ENCODE measurements at regions not wholly inside any gene's neighbourhood (a gene's known extent, or its start where the extent isn't known, plus 50 kb on each side); places are given as distances from the start of the nearest gene placed in this dataset.
"Not testable (repeated sequence)": the region's sequence is repeated elsewhere in the genome, so short reads cannot be mapped to it uniquely, and the experiment has no call there.

DNA sequence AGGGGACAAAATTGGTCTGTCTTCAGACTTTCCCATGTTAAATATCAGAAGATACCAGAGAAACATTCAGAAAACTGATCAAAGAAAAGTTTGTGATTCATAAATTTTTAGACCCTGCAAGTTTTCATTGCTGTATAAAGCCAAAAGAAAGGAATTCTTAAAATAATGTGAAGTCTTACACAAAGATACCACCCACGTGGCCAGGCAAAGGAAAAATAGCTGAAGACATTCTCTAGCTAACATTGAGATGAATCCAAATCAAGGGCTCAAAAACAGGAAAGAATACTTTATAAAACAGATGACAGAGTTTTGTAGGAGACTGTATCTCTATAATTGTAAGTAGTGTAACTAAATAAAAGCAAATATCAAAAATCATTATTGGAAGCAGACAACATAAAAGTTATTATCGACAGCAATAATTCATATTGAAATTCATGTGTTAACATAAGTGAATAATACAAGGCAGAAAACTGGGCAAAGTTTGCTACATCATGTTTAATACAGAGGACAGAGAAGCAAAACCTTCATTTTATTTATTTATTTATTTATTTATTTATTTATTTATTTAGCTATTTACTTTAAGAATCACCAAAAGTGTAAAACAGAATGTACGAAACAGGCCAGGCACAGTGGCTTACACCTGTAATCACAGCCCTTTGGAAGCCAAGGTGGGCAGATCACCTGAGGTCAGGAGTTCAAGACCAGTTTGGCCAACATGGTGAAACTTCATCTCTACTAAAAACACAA is 204.6 kb upstream of the SLIT2 start:
- no peak for DNase-seq

DNA sequence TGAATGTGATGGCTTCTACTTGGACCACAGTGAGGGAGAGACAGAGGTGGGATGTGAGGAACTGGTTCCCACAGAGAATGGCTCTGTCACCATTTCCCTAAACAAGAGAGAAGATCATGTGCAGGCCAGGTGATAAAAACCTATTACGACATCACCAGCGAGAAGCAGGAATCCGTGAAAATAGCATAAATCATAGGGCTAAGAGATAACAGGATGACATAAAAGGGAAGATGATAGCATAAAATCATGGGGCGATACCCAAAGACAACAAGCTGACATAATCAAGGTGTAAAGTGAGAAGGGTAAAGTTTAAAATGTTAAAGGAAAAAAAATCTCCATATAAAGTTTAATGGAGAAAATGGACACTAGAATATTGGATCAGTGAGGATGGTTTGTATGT is 205.5 kb upstream of the SLIT2 start:
- no peak for DNase-seq

DNA sequence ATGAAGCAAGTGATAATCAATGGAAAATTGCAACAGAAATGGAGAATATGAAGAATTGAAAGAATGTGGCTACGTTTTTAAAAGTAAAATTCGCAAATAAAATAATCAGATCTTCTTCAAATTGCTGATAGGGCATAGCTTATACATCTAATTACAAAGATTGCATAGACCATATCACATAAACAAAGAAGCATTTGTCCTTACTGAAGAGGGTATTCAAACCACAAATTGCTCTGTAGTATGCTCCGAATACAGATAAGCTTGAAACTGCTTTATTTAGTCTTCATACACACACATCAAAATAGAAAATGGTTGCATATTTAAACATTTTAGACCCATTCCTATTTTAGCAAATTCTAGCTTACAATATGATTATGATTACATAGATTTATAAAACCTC is 206.7 kb upstream of the SLIT2 start:
- DNase-seq: no peak

DNA sequence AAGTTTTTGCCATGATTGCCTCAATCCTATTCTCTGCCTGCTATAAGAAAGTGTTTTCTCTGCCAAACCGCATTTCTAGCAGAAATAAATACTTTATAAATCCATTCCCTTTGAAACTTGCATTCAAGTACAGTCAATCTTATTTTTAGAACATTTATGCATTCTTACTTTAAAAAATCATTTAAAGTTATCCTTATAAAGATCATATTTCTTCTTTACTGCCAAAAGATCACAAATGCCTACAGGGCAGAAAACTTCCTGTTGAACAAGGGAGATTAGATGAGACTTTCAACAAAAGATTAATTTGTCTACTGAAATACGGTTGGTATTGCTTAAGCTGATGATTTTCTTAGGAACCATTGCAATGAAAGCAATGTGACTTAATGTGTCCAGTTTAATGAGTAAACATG is 207.2 kb upstream of the SLIT2 start:
- DNase-seq: no peak

DNA sequence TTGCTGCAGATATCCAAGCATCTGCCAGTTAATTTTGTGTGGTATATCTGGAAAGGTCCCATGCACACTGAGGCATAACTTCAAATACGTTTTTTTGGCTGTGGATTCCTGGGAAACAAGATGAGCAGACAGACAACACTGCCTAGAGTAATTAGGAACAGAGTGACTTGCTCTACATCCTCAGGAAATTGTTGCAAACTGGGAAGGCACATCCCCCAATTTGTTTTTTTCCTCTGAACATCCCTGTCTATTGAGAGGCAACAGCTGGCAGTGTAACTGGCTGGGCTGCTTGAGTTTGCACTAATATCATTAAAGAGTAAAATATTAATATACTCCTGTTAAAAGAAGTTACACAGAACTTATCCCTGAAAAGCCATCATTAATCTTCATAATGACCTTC is 207.7 kb upstream of the SLIT2 start:
- DNase-seq: no peak

DNA sequence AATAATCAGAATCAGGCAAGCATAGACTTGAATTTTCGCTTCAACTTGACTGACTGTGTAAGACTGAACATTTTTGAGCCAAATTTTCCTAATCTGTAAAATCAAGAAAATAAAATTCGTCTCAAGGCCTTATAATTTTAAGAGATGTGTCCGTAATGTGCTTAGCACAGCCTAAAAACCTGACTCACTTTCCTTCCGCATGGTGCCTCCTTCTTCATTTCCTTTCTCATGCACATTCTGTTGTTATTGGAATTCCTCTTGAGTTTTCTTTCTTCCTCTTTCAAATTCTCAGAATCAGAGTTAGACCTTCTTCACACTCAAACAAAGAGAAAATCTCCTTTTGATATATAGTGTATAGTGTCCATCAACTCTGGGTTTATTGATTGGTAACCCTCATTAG is 208.9 kb upstream of the SLIT2 start:
- DNase-seq: no peak

DNA sequence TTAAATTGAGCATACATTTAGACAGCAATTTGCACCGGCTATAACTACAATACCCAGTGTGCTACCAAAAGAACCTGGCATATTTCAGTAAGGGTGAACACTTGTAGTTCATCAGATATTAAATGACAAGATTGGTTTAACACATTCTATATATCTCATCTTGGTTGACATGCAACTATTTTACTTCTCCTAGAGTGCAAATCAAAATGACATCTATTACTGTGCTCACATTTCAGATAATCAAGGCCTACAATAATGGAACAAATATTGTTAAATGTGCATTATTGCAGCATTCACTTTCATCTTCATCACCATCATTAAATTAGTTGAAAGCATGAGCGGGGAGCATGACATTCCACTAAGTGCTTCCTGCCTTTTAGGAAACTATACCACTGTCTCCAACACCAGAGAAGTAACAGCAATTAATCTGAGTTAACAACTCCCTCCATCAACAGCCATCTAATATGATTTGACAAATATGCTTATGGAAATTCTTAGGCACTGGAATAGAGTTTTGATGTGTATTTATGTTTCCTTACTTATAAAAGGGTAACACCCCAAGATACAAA is 209.8 kb upstream of the SLIT2 start:
- no peak for DNase-seq

DNA sequence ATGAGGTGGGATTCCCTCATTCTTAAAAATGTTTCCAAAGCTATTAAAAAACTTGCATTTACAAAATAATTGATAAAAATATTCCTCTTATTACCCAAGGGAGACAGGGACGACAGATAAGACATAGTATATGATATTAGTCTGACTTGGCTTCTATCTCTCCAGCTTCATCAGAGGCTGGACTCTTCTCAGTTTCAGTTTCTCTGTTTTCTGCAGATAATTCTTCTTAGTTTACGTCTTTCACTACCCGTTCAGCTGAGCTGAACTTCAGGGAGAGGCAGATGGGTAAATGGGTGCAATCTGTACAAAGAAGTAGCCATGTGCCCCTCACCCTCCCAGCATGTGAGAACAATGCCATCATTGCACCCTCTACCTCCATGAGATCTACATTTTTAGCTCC is 214.0 kb upstream of the SLIT2 start:
- no peak for DNase-seq

DNA sequence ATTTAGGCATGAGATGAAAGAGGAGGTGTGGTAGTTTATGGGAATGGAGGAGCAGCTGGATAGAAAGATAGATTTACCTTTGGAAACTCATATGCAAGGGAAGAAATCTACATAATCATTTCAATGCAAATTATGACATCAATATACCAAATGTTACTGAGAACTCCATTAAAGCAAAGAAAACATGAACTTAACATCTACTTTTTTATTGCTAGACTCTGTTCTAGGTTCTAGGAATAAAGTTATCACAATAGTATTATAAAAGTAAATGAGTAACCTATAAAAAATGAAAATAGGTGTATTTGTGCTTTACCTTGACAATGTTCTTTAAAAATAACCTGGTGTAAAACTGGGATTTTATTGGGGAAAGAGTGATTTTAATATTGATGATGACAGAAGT is 221.6 kb upstream of the SLIT2 start:
- DNase-seq: no peak

DNA sequence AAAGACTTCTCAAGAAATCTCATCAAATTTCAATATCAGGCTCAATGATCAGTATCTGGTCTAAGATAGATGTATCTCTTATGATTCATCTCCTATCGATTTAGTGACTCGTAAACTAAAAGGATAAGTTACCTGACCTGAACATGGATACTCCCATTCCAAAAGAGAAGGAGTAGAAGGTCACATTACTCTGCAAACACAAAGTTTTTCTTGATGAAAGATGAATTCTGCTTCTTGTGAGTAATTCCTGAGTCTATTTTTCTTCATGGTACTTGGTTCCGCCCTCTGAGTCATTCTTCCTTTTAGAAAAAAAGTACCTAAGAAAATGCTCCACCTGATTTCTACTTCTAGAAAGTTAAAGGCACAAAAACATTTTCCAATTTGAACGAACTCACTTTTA is 223.1 kb upstream of the SLIT2 start:
- no peak for DNase-seq

DNA sequence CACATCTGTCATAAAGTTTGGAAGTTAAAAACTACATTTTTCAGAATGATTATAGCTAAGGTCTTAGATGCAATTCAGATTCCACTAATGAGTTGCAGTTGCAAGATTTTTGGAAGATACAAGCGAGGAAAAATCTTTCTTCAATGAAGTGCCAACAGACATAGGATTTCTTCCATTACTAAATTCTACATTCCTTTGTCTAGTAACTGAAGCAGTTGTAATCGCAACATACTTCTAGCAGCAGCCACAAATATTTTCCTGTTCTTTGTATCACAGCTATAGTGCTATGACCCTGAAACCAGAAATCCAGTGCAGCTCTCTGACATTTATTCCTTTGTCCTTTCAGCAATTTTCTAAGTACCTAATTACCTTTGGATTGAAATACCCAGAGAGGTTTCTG is 225.2 kb upstream of the SLIT2 start:
- DNase-seq: no peak

DNA sequence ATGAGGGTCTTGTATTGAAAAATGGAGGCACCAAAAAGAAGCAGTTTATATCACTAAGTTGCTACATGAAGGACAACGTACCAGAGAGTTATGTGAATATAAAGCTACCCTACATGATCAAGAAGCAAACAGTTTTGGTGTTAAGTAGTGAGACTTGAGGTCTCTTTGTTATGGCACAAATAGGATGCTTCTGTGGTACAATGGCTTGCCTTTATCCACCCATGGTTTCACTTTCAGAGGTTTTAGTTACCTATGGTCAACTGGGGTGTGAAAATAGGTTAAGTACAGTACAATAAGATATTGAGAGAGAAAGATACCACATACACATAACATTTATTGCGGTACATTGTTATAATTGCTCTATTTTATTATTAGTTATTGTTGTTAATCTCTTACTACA is 229.2 kb upstream of the SLIT2 start:
- DNase-seq: no peak

DNA sequence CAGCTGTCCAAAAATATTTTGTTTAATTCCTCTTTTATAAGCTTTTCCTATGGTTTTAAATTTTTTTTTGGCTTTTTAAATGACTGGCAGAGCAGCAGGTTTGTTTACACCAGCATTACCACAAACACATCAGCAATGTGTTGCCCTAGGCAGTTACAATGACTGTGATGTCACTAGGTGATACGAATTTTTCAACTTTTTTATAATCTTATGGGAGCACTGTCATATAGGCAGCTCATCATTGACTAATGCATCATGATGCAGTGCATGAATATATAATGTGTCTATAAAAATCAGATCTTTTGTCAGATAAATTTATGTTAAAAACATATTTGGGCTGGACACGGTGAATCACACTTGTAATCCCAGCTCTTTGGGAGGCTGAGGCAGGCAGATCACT is 231.6 kb upstream of the SLIT2 start:
- DNase-seq: no peak

DNA sequence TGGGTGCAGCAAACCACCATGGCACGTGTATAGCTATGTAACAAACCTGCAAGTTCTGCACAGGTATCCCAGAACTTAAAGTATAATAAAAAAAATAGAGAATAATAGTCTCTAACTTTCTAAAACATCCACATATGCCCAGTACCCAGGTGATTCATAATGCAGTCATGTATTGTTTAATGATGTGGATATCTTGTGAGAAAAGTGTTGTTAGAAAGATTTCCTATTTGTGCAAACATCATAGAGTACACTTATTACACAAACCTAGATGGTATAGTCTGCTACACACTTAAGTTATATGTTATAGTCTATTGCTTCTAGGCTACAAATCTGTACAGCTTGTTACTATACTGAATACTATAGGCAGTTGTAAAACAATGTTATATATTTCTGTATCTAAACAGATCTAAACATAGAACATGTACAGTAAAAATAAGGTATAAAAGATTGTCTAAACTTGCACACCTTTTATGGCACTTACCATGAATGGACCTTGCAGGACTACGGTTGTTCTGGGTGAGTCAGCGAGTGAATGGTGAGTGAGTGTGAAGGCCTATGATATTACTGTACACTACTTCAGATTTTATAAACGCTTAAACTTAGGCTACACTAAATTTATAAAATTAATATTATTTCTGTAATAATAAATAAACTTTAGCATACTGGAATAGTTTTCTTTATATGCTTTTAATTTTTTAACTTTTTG is 232.2 kb upstream of the SLIT2 start:
- no peak for DNase-seq

DNA sequence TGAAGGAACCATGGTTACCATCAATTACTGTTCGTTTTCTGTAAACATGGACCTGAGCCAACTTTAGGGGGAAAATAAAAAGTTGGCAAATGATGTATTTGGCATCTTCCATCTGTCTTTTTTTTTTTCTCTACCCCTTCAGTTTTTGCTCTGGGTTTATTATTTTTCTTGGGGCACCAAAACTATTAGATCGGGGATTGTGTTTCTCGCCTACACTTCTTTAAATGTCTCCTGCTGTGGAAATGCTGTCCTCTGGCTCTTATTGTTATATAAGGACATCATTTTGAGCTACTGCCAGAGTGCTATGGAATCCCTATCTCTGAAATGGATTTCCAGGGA is 234.0 kb upstream of the SLIT2 start:
- DNase-seq: no peak

DNA sequence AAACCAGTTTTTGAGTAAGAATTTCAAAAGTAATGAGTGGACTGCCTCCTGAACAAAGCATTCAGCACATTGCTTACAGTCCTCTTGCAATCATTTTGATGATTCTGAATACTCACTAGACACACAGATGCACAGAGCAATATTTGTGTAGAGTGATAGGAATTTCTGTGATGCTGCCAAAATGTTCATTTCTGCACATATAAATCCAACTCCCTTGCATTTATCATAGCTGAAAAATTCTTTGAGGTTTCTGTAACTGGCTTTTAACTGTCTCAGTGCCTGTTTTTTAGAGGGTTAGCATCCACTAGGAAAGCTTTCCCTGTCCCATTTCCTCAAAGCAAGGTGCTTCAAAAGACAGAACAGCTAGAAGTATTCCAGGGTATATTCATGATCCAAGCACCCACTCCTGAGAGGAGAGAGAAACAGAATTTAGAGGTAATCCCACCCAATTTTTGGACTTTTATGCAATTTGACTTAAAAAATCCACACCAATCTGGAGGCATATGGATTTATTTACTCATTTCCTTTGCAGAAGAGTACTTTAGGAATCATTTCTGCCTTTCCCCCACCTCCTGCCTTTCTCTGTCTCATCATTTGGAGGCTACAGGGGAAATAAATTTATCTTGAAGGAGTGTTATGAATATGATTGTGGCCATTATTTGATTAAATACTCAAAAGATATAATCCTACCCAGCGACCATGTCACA is 234.5 kb upstream of the SLIT2 start:
- DNase-seq: no peak

DNA sequence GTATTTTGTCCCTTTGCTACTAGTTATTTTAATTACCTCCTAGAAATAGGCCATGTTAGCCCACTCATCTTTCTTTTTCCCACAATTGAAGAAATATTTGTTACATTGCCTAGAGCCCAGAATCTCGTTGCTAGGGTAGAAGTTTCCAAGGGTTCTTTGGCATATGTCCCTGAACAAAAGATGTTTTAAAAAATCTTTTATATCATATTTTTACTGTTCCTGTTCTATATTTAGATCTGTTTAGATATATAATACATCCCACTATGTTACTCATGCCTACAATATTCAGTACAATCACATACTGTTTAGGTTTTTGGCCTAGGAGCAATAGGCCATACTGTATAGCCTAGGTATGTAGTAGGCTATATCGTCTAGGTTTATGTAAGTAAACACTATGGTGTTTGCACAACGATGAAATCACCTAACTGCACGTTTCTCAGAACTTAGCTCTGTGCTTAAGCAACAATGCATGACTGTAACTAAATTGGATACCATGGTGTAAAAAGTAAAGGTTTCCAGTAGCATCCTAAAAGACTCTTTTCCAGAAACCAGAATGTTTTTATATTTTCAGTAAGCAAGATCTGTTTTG is 236.0 kb upstream of the SLIT2 start:
- no peak for DNase-seq

DNA sequence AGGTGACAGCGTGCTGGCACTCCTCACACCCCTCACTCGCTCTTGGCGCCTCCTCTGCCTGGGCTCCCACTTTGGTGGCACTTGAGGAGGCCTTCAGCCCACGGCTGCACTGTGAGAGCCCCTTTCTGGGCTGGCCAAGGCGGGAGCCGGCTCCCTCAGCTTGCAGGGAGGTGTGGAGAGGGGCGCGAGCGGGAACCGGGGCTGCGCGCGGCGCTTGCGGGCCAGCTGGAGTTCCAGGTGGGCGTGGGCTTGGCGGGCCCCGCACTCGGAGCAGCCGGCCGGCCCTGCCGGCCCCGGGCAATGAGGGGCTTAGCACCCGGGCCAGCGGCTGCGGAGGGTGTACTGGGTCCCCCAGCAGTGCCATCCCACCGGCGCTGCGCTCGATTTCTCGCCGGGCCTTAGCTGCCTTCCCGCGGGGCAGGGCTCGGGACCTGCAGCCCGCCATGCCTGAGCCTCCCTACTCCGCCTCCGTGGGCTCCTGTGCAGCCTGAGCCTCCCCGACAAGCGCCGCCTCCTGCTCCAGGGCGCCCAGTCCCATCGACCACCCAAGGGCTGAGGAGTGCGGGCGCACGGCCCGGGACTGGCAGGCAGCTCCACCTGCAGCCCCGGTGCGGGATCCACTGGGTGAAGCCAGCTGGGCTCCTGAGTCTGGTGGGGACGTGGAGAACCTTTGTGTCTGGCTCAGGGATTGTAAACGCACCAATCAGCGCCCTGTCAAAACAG is 247.7 kb upstream of the SLIT2 start:
- not testable (repeated sequence) for DNase-seq

DNA sequence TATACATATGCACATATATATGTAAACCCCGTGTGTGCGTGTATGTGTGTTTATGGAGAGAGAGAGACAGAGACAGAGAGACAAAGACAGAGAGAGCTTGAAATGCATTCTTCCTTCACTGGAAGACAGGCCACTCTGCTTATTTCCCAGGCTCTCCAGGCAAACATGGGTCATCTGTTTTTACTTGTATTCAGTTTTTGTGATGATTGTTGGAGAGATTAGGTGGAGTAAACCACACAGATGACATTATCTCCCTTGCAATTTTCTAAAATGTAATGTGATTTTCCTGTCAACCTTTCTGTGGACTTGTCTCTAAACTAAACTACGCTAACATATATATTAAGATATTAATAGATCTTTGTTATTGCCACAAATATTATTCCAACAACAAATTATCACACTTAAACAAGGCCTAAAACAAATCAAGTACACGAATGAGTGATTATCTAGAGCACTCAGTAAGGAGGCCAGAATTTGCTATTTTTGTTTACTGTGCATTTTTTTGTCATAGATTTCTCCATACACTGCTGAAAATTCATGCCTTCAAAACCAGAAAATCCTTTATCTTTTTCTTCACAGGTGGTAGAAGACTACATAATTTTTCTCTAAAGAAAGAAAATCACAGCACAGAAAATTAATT is 251.8 kb upstream of the SLIT2 start:
- no peak for DNase-seq

DNA sequence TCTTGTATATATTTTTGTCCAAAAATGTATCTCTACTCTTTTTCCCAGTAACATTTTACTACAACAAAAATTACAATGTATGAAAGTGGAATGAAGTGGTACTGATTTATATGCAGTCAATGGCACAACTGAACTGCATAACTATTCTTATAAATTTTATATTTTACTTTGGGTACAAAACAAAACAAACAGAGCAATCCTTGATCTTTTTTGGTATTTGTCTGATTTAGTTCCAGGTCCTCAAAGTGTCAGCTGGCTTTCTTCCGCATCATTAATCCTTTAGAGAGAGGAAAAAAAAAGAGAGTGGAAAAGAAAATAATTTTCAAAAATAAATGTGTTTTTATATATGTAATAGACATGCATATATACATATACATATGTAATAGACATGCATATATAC is 252.4 kb upstream of the SLIT2 start:
- no peak for DNase-seq

DNA sequence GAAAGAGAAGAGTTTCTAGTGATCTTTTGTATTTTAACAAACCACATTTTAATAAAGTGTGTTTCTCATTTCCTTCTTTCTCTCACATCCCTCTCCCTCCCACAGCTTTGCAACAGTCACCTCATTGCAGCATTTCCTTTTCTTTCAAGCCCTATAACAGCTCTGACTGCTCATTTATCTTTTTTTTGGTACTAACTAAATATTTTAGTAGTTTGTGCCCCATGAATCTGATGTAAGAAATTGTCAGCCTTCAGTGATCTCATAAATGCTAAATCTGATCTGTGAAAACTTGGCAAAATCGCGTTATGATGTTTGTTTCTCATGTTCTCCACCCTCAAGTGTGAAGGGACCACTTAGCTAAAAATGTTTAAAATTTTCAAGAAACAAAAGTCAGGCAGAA is 258.5 kb upstream of the SLIT2 start:
- no peak for DNase-seq

DNA sequence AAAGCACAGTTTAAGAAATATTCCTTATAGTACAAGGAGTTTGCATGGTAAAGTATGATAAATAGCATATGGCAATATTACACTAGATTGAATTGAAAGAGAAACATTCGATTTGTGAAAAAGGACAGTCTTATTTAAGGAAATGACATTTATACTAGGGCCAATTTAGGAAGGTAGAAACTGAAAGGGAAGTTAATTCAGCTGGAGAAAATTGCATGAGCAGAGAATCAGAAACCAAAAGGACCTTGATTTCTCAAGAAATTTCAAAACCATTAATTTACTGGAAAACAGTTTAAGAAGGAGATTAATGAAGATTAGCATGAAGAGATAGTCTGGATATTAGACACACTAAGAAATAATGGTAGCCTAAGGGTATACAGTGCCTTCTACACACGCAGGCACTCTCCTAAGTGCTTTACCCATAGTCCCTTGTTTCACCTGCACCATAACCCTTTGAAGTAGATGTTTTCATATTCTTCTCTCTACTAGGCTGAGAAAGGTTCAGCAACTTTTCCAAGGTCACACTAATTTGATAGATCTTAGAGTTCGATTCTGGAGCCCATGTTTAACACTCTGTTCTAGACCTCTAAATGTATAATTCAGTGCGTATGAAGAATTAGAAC is 259.1 kb upstream of the SLIT2 start:
- DNase-seq: no peak

Data from right forelimb (tissue), 1 donor.